ENCODE measurements at regions not wholly inside any gene's neighbourhood (a gene's known extent, or its start where the extent isn't known, plus 50 kb on each side); places are given as distances from the start of the nearest gene placed in this dataset.

DNA sequence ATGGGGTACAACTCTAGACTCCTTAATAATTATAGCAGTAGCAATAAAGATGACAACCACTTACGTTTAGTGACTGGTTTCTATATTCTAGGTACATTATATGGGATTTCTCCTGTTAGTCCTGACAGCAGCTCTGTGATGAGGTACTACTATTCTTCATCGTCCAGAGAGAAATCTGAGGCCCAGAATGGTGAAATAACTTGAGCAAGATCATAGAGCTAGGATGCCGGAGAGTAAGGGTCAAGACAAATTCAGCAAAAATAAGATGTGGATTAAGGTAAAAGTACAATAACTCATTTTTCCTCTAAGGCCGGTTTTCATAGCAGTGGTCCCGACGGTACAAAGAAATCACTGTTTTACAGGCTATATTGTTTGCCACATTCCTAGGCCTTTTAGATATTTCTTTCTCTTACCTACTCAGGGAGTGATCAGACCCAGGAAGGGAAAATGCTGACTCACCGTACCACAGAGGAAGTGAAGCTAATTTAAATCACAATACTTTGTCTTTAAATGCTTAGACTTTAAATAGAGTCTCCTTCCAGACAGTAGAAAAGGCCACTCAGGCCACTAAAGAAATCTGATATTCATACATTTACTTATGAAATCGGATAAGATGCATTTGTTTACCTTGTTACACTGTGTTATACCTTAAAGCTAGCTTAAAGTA, 2023.0 kb upstream of the AGA start:
- DNase-seq, result no peak

DNA sequence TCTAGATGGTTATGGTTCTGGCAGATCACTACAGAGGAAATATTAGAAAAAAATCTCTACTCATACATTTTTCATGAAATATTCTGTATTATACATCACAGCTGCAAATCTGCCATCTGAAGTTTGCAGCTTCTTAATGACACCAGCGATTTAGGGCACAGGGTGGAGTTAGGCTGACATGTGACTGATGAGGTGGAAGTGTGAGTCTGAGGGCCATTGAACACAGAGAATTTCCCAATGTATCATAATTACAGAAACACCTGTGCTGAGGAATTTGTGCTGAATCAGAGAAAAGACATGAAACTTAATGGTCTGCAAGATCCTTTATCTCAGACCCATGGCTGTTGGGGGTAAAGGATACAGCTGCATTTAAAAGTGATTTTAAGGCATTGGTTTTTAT, 2025.6 kb upstream of the AGA start:
- no peak for DNase-seq

DNA sequence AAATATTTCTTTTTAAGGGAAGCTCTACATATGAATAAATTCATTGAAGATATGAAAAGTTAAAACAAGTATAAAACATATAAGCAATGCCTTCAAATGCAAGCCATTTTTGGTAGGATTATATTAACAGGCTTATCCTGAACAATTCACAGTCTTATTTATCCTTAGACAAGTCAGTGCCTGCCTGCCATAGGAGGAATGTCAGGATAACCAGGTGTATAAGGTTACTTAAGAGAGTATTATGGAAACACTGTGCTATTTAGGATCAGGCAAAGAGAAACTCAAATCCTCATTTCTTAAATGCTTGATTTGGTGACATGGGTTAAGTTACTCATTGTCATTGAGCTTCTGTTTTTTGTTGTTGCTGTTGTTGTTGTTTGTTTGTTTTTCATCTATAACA, 2029.9 kb upstream of the AGA start:
- DNase-seq, result no peak

- DNase-seq, result no peak
These were observed 2036.4 kb upstream of the AGA start for GRCh38 chr4:179478608-179479007.

GRCh38 chr4:179485781-179486180, 2043.5 kb upstream of the AGA start:
- no peak for DNase-seq

DNA sequence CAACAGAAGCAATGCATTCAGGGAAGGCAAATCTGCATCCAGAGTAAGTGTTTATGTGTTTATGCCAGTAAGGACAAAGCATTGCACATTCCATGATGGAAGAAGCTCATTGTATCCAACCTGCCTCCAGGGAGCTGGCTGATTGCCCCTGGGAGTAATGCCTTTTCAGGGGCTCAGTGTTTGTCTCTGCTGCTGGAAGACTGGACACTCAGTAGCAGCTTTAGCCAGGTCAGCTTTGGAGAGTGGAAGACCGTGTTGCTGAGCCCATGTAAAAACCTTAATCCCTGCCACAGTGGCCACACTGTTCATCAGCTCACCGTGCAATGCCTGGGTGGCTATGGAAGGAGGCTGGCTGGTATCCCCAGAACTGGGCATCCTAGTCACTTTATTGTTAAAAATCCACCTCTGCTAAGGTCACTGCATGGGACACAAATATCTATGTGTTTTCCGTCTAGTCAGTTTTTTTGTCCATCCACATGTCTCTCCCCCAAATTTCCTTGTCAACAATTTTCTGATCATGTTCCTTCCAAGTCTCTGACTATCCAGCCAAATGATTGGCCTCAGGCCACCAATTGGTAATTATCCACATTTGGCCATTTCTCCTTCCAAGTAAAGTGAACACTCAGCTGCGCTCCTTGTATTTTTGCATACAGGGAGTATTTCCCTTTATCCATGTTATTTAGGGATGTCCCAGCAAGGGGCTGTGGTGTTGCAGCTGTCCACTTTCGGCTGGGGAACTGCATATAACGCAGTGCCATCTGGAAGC, 2044.5 kb upstream of the AGA start:
- DNase-seq, result peak; percentile 49

DNA sequence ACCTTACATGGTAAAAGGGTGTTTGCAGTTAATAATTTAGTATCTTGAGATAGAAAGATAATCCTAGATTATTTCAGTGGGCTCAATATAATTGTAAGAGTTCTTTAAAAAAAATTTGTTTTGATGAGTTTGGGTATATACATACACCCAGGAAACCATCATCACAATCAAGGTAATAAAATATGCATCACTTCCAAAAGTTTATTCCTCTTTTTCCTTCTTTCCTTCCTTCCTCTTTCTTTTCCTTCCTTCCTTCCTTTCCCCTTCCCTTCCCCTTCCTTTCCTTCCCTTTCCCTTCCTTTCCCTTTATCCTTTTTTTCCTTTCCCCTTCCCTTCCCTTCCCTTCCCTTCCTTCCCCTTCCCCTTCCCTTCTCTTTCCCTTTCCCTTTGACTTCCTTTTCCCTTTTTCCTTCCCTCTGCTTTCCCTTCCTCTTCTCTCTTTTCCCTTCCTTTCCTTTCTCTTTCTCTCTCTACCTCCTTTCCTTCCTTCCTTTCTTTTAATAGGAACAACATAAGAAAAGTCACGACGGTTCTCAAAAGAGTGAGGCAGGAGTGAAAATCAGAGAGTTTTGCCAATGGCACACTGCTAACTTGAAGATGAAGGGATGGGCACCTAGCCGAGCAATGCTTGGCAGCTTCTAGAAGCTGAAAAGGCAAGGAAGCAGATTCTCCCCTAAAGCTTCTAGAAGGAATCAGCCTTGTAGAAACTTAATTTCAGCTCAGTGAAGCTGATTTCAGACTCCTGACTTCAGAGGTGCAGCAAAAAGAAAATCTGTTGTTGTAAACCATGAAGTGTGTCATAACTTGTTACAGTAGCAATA, 2050.2 kb upstream of the AGA start:
- no peak for DNase-seq

- DNase-seq, result no peak
These were observed 2061.7 kb upstream of the AGA start for GRCh38 chr4:179503976-179504375.

- DNase-seq, result no peak
These were observed 2067.3 kb upstream of the AGA start for GRCh38 chr4:179509489-179509888.

DNA sequence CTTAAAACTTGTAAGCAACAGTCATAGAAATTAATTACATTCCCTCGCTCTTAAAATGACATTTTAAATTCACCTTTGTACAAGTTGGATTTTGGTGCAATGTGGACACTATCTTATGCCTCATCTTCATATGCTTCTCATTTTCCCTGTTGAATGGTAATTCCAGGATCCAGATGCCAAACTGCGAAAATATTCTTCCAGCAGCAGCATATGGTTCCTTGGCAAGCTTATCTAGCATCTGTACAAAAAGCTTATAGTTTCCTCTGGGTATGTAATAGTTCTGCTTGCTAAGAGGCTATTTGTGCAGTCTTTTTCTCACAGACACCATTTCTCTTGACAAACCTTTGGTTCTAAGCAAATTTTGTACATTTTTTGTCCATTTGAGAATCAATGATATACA, 2079.7 kb upstream of the AGA start:
- peak; percentile 80 for DNase-seq

DNA sequence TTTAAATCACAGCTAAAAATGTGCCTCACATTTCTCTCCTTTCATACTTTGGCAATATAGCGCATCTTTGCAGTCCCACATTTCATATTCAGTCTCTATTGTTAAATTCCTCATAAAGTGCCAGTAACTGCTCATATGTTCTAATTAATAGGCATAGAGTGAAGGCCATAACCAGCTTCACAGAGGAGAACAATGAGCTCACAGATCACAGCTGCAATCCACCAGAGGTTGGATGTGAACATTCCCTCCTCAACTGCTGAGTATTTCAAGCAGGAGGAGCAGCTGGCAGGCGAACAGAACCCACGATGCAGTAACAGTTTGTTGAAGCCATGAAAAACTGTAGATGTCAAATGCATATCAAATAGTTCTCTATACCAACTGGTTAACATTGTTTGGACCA, 2088.7 kb upstream of the AGA start:
- peak; percentile 82 for DNase-seq

DNA sequence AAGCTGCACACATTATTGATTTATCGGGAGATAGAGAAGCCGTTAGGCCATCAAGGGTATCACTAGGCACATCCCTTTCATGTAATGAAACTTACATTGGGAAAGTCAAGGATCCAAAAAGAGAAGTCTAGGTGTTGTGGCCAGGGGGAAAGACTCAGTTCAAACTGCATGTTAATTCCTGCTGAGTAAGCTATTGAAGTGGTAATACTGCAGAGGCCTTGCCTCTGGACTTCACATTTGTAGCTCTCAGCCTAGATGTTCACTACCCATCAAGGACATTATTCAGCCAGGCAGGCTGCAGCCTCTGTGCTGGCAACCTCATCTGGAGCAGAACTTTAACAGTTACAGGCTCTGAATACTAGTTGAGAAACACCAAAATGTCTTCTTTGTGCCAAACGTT, 2094.5 kb upstream of the AGA start:
- DNase-seq, result no peak

- no peak for DNase-seq
These were observed 2097.4 kb upstream of the AGA start for GRCh38 chr4:179539641-179540040.

DNA sequence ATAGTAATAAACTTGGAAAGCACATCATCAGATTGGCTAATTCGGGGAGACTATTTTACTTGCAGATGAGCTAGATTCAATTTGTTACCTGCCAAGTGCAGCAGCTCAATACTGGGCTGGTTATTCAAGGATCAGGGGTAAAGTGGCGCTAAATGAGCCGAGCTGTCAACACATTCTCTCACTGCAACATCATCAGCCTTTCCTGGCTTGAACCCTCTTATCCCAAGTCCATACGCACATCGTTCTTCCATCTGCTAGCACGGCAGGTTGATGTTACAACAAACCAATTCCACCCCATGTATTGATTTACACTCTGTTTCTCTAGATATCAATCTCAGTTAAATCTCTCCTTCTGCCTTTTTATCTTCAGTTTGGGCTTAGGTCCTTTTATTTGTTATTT, 2101.5 kb upstream of the AGA start:
- no peak for DNase-seq

DNA sequence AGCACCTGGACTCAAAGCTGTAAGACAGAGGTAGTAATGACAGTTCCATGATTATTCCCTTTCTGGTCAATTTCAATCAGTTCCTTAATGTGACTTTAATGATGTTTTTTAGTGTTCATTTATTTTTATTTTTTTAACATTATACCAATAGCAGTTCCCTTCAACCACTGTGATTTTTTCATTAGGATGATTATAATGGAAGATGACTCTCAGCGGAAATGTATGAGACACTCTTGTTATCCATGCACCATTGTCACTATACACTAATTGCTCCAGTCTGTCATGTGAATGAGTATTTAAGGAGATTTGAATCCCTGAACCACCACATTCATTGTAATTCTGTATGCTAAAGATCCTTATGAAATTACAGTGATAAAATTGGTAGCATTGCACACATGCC, 2102.3 kb upstream of the AGA start:
- DNase-seq, result no peak

- DNase-seq, result no peak
These were observed 2109.9 kb upstream of the AGA start for GRCh38 chr4:179552131-179552530.

DNA sequence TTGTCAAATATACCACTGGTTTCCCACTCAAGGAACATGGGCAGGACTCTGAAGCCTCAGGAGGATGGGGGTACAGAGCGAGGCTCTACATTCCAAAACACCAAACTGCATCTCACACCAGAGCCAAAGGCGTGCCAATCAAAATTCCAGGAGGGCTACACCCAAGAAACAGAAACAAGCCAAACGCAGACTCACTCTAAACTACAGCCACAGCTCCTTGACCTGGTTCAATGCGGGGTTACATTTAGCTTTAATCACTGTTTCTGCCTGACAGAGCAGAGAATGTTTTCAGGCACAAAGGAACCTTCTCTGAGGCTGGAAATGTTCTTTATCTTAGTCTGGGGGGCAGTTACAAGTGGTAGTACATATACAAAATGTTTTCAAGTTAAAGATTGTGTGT, 2121.5 kb upstream of the AGA start:
- no peak for DNase-seq

DNA sequence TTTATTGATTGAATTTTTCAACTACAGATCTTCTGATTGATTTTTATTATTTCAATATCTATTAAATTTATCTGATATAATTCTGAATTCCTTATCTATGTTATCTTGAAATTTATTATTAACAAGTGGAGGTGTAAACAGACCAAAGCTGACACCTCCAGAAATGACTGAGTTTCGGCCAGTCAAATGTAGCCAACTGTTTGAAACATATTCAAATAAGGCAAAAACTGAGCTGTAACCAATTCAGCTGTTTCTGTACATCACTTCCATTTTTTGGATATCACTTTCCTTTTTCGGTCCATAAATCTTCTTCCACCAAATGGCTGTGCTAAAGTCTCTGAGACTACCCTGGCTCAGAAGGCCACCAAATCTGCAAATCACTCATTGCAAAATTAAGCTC, 2127.3 kb upstream of the AGA start:
- DNase-seq, result peak; percentile 15

DNA sequence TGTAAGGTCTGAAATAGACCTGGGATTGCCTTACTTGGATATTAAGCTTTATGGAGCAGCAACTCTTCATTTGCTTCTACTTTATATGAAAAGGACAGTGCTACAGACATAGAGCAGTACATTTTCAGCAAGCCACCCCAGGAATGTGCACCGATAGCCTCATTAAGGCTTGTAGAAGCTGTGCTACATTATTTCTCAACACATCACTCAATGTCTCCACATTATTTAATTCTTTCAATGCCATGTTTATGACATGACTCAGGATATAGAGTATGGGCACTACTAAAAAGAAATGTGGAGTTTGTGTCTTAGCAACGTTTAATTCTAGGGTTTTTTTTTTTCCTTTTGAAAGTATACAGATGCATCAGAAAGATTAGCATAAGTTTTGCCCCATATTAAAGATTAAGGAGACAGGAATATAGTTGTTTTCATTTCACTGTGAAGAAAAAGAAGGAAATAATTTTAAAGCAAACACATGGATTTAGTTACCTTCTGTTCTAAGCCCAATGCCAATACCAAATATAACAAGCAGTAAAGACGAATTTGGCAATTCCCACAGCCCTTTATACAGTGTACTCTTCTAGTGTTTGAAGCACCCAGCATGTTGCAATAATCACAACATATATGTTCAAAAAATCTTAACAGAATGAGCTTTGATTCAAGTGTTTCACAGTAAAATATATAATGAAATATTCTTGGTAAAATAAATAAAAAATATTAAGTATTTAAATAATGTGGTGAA, 2140.1 kb upstream of the AGA start:
- no peak for DNase-seq

- DNase-seq, result no peak
These were observed 2141.0 kb upstream of the AGA start for GRCh38 chr4:179583221-179583620.

DNA sequence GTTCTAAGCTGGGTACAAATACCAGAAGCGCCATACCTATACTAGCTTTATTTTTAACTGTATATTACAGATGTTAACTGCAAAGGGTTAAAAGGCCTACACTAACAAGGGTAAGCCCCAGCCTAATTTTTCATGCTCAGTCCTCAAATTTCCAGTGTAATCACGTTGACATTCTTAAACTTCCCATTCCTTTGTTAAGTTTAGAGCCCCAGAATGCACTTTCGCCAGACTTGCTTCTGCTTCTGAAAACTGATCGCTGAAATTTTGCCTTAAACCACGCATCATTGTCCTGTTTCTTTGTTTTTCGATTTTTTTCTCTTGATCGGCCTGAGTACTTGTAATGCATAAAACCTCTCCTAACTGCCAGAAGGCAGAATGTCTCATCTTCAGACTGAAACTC, 2141.9 kb upstream of the AGA start:
- peak; percentile 39 for DNase-seq

DNA sequence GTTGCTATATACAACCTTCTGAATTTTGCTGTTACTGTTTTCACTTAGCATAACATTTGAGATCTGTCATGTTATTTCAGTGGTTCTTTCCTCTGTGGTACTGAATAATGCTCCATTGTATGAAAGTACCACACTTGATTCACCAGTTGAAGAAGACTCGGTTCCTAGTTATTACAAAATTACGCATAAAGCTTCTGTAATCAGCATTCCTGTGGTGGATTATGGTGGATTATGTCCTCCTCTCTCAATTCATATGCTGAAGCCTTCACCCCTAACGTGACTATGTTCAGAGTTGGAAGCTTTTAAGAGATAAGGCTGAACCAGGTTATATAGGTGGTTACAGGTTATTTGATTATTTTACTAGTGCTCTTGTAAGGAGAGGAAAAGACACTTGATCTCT, 2143.5 kb upstream of the AGA start:
- DNase-seq, result no peak

DNA sequence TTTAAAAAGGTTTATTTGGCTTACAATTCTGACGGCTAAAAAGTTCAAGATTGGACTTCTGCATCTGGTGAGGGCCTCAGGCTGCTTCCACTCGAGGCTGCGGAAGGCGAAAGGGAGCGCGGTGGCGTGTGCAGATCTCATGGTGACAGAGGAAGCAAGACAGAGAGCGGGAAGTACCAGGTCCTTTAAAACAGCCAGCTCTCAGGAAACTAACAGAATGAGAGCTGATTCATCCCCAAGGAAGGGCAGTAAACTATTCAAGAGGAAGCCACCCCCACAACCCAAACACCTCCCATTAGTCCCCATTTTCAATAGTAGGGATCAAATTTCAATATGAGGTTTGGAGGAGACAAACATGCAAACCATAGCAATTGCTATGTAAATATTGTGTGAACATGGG, 2144.2 kb upstream of the AGA start:
- no peak for DNase-seq
